ENCODE measurements at regions not wholly inside any gene's neighbourhood (a gene's known extent, or its start where the extent isn't known, plus 50 kb on each side); places are given as distances from the start of the nearest gene placed in this dataset.

- no peak for TF ChIP-seq CTCF (IDR thresholded peaks at IDR 0.05 in 2 of 3, conservative IDR thresholded peaks at IDR 0.05 in 1 of 3; ENCODE audit: borderline replicate concordance in 1 of 3, insufficient read depth in 1 of 3, low read depth in 2 of 3, low read length in 2 of 3)
- no peak for TF ChIP-seq SP1 (IDR thresholded peaks at IDR 0.05; ENCODE audit: low read depth)
- no peak for TF ChIP-seq JUND (IDR thresholded peaks at IDR 0.05)
These were observed 276.5 kb upstream of the PLEKHG7 start (continued) for GRCh38 chr12:92426332-92426731.

GRCh38 chr12:92425165-92425564 is 277.6 kb upstream of the PLEKHG7 start:
- no peak overlapping the region for H3K9ac ChIP-seq (ENCODE audit: low read length)
- TF ChIP-seq SIN3A (IDR thresholded peaks at IDR 0.05; ENCODE audit: low read depth) = no peak
- no peak for TF ChIP-seq CEBPB (IDR thresholded peaks at IDR 0.05; ENCODE audit: low read depth)
- no peak for TF ChIP-seq CTCF (IDR thresholded peaks at IDR 0.05 in 2 of 3, conservative IDR thresholded peaks at IDR 0.05 in 1 of 3; ENCODE audit: borderline replicate concordance in 1 of 3, insufficient read depth in 1 of 3, low read depth in 2 of 3, low read length in 2 of 3)
- TF ChIP-seq ZNF274 (IDR thresholded peaks at IDR 0.05; ENCODE audit: low read depth, low read length) = no peak
- no peak for TF ChIP-seq YY1 (IDR thresholded peaks at IDR 0.05; ENCODE audit: extremely low read depth, insufficient replicate concordance, low read depth, low read length)
- TF ChIP-seq ATF3 (IDR thresholded peaks at IDR 0.05) = no peak
- TF ChIP-seq EZH2phosphoT487 (IDR thresholded peaks at IDR 0.05; ENCODE audit: borderline replicate concordance) = no peak
- TF ChIP-seq POLR2AphosphoS5 (IDR thresholded peaks at IDR 0.05; ENCODE audit: low read depth, low read length) = no peak
- TF ChIP-seq ZBTB33 (IDR thresholded peaks at IDR 0.05; ENCODE audit: extremely low read depth, insufficient replicate concordance, low read length) = no peak
- no peak for TF ChIP-seq ZFX (IDR thresholded peaks at IDR 0.05)
- TF ChIP-seq MAX (IDR thresholded peaks at IDR 0.05) = no peak
- TF ChIP-seq RAD21 (IDR thresholded peaks at IDR 0.05; ENCODE audit: low read depth) = no peak
- no peak for TF ChIP-seq SRF (IDR thresholded peaks at IDR 0.05; ENCODE audit: low read depth)
- no peak overlapping the region for H3K27ac ChIP-seq (ENCODE audit: low read depth, low read length)
- H3K79me2 ChIP-seq (ENCODE audit: insufficient read depth, low read length) = no peaks in the 10 kb centered on the region
- no peak overlapping the region for H3K4me3 ChIP-seq (replicated peaks in 1 of 2; ENCODE audit: low read depth in 1 of 2, low read length in 2 of 2)
- POLR2A ChIA-PET = no interaction called here
- ATAC-seq (no peak), DNase-seq (ENCODE audit: low read depth, low spot score) (no peak)
- no peaks in the 10 kb centered on the region for H3K27me3 ChIP-seq (ENCODE audit: insufficient read depth, low read length)
- H3K4me1 ChIP-seq (ENCODE audit: control insufficient read depth in 1 of 2, insufficient read depth in 2 of 2, low read length in 2 of 2) = no peaks in the 10 kb centered on the region
- no peaks in the 10 kb centered on the region for H4K20me1 ChIP-seq (ENCODE audit: insufficient read depth)
- no peaks in the 10 kb centered on the region for H3K9me3 ChIP-seq (ENCODE audit: control insufficient read depth in 1 of 2, insufficient read depth in 1 of 2, low read depth in 1 of 2, low read length in 2 of 2)
- intact Hi-C loops (cut with micrococcal nuclease) = no loop called here
- CTCF ChIA-PET = no interaction called here
- no peaks in the 10 kb centered on the region for H3K36me3 ChIP-seq (ENCODE audit: control insufficient read depth in 1 of 2, insufficient read depth in 2 of 2, low read length in 2 of 2)
- no peak overlapping the region for H3K4me2 ChIP-seq (ENCODE audit: low read length)
- no TSS peak for BruUV-seq (replicated peaks)
- RAD21 ChIA-PET (ENCODE audit: low non-redundant PET in 1 of 2, low total read pairs in 2 of 2, uncharacterized antibody in 2 of 2, unreplicated experiment in 2 of 2) = no interaction called here
- H2AFZ ChIP-seq (ENCODE audit: low read depth, low read length, poor library complexity, severe bottlenecking) = no peak overlapping the region
- no peaks in the 10 kb centered on the region for H3K9me2 ChIP-seq (ENCODE audit: insufficient read depth)

Data from HCT116 (cell line).